GM23338 (cell line): ENCODE measurements at regions not wholly inside any gene's neighbourhood (a gene's known extent, or its start where the extent isn't known, plus 50 kb on each side); places are given as distances from the start of the nearest gene placed in this dataset.

Experiments used
- ATAC-seq: fragments of 200-7000 bp; cut with Tn5 transposase; 3 replicates; pipeline ENCODE4 v1.9.1; 2020
- DNase-seq: peaks from one replicate; pipeline ENCODE4 v3.0.0-alpha.2; 2015; ENCODE audit warnings: low spot score
- H2AFZ ChIP-seq: fragments of 200-600 bp; sonication (generic); 2 replicates; pipeline ENCODE4 v1.8.0; 2016; ENCODE audit warnings: antibody characterized with exemption, mild to moderate bottlenecking, moderate library complexity
- H3F3A ChIP-seq: fragments of 200-600 bp; sonication (generic); replicated peaks from 2 replicates; pipeline ENCODE4 v1.8.0; 2017; ENCODE audit warnings: antibody characterized with exemption, mixed run types, low read depth
- H3K27ac ChIP-seq: fragments of 200-600 bp; sonication (generic); 2 replicates; pipeline ENCODE4 v1.6.1; 2016; ENCODE audit warnings: low read depth
- H3K27me3 ChIP-seq: fragments of 200-600 bp; sonication (generic); 2 replicates; pipeline ENCODE4 v1.8.0; 2016; ENCODE audit warnings: mild to moderate bottlenecking, mixed run types, moderate library complexity; ENCODE audit not compliant: insufficient read depth
- H3K36me3 ChIP-seq: fragments of 200-600 bp; sonication (generic); 2 replicates; pipeline ENCODE4 v1.8.0; 2016; ENCODE audit warnings: mild to moderate bottlenecking; ENCODE audit not compliant: insufficient read depth
- H3K4me1 ChIP-seq: fragments of 200-600 bp; sonication (generic); 2 replicates; pipeline ENCODE4 v1.8.0; 2016; ENCODE audit warnings: mild to moderate bottlenecking, moderate library complexity; ENCODE audit not compliant: insufficient read depth
- H3K4me2 ChIP-seq: fragments of 200-600 bp; sonication (generic); 2 replicates; pipeline ENCODE4 v1.7.1; 2017; ENCODE audit warnings: mixed run types
- H3K4me3 ChIP-seq: fragments of 200-600 bp; sonication (generic); 2 replicates; pipeline ENCODE4 v1.6.1; 2016; ENCODE audit warnings: mixed run types
- H3K79me2 ChIP-seq: fragments of 200-600 bp; sonication (generic); replicated peaks from 2 replicates; pipeline ENCODE4 v1.8.0; 2017; ENCODE audit warnings: mild to moderate bottlenecking; ENCODE audit not compliant: insufficient read depth
- H3K9me2 ChIP-seq: fragments of 200-600 bp; sonication (generic); 2 replicates; pipeline ENCODE4 v1.8.0; 2017; ENCODE audit not compliant: insufficient read depth
- H4K20me1 ChIP-seq: fragments of 200-600 bp; sonication (generic); replicated peaks from 2 replicates; pipeline ENCODE4 v1.8.0; 2017; ENCODE audit warnings: mild to moderate bottlenecking; ENCODE audit not compliant: insufficient read depth
- H3K27ac Mint-ChIP-seq: 2 replicates; pipeline ENCODE4 v1.8.0; 2020; ENCODE audit warnings: inconsistent platforms, mild to moderate bottlenecking, moderate library complexity, mixed read lengths
- H3K27me3 Mint-ChIP-seq: 3 replicates; pipeline ENCODE4 v1.8.0; 2022; ENCODE audit warnings: low read depth, mild to moderate bottlenecking, moderate library complexity, mixed read lengths, inconsistent platforms; ENCODE audit not compliant: insufficient read depth, poor library complexity
- H3K36me3 Mint-ChIP-seq: 3 replicates; pipeline ENCODE4 v1.8.0; 2021; ENCODE audit warnings: low read depth, mild to moderate bottlenecking, inconsistent platforms, moderate library complexity, mixed read lengths
- H3K4me1 Mint-ChIP-seq: 3 replicates; pipeline ENCODE4 v1.8.0; 2020; ENCODE audit warnings: mild to moderate bottlenecking, inconsistent platforms, mixed read lengths
- H3K4me3 Mint-ChIP-seq: 3 replicates; pipeline ENCODE4 v1.8.0; 2021; ENCODE audit warnings: moderate library complexity, mild to moderate bottlenecking, inconsistent platforms, mixed read lengths
- H3K9me3 Mint-ChIP-seq: 3 replicates; pipeline ENCODE4 v1.8.0; 2020; ENCODE audit warnings: moderate library complexity, mild to moderate bottlenecking, inconsistent platforms, mixed read lengths
- CTCF ChIP-seq, 2 experiments: fragments of 200-600 bp in 1 of 2; sonication (generic) in 1 of 2; conservative IDR thresholded peaks; 2 replicates each; pipeline versions ENCODE4 v1.5.1 to v1.6.1; 2016 to 2017; ENCODE audit warnings: antibody characterized with exemption in 2 of 2, low read depth in 2 of 2, mild to moderate bottlenecking in 2 of 2, moderate library complexity in 1 of 2
- ETS1 ChIP-seq: IDR thresholded peaks from 2 replicates; pipeline ENCODE4 v1.6.1; 2016; ENCODE audit warnings: antibody characterized with exemption
- EZH2 ChIP-seq: fragments of 200-600 bp; sonication (generic); IDR thresholded peaks from one replicate; pipeline ENCODE4 v1.8.0; 2017; ENCODE audit warnings: antibody characterized with exemption, mild to moderate bottlenecking, low read depth; ENCODE audit not compliant: unreplicated experiment
- EZH2phosphoT487 ChIP-seq: fragments of 200-600 bp; sonication (generic); IDR thresholded peaks from one replicate; pipeline ENCODE4 v1.8.1; 2018; ENCODE audit warnings: antibody characterized with exemption; ENCODE audit not compliant: unreplicated experiment
- NANOG ChIP-seq: IDR thresholded peaks from 2 replicates; pipeline ENCODE4 v1.6.1; 2016; ENCODE audit warnings: antibody characterized with exemption, borderline replicate concordance
- ZNF462 ChIP-seq: fragments of 250-450 bp; sonication (Bioruptor Pico); IDR thresholded peaks from 2 replicates; pipeline ENCODE4 v1.5.0; 2020; ENCODE audit warnings: mild to moderate bottlenecking, moderate library complexity

GRCh38 chr3:135849827-135850226 lies 115.7 kb upstream of the PPP2R3A start:
- H3K4me1 Mint-ChIP-seq, result peaks cover 10% of the 10 kb centered on the region
- peaks cover 4% of the 10 kb centered on the region; the same call in 1 of the 3 replicates for H3K9me3 Mint-ChIP-seq
- peaks cover 28% of the 10 kb centered on the region for H3K9me2 ChIP-seq
- DNase-seq, result no peak
- no peaks in the 10 kb centered on the region for H3K27me3 ChIP-seq
- TF ChIP-seq ZNF462 (CRISPR knock-in tag), result no peak
- no peaks in the 10 kb centered on the region; the same call in 1 of the 2 replicates for H4K20me1 ChIP-seq
- H2AFZ ChIP-seq, result no peak overlapping the region
- no peaks in the 10 kb centered on the region for H3K79me2 ChIP-seq
- no peaks in the 10 kb centered on the region for H3K27me3 Mint-ChIP-seq
- H3K27ac ChIP-seq, result no peak overlapping the region
- H3K36me3 Mint-ChIP-seq, result peaks cover 3% of the 10 kb centered on the region; the same call in 2 of the 3 replicates
- no peaks in the 10 kb centered on the region for H3F3A ChIP-seq
- H3K36me3 ChIP-seq, result no peaks in the 10 kb centered on the region
- no peaks in the 10 kb centered on the region for H3K4me1 ChIP-seq
- no peak overlapping the region for H3K4me3 Mint-ChIP-seq
- no peak overlapping the region for H3K4me2 ChIP-seq
- no peak overlapping the region for H3K4me3 ChIP-seq
- ATAC-seq, result no peak
- H3K27ac Mint-ChIP-seq, result no peak overlapping the region

- no peak for DNase-seq
- no peak for TF ChIP-seq NANOG
- TF ChIP-seq EZH2phosphoT487, result no peak
- no peak for TF ChIP-seq ETS1
- TF ChIP-seq EZH2, result no peak
- no peak for TF ChIP-seq CTCF (conservative IDR thresholded peaks at IDR 0.05; ENCODE audit: low read depth in 2 of 2)
These were observed 114.1 kb upstream of the PPP2R3A start for GRCh38 chr3:135851201-135852081.

More at GRCh38 chr3:135851201-135852081, 114.1 kb upstream of the PPP2R3A start:
- H3K79me2 ChIP-seq, result no peaks in the 10 kb centered on the region
- H3K27me3 Mint-ChIP-seq, result no peaks in the 10 kb centered on the region
- peaks cover 17% of the 10 kb centered on the region for H3K9me2 ChIP-seq
- no peak overlapping the region for H3K4me2 ChIP-seq
- no peak overlapping the region for H3K27ac ChIP-seq
- H3K4me1 ChIP-seq, result no peaks in the 10 kb centered on the region
- no peak overlapping the region for H2AFZ ChIP-seq
- no peak for ATAC-seq
- no peak overlapping the region for H3K4me3 ChIP-seq
- no peak overlapping the region for H3K27ac Mint-ChIP-seq
- H3K36me3 Mint-ChIP-seq, result peaks cover 3% of the 10 kb centered on the region; the same call in 2 of the 3 replicates
- no peaks in the 10 kb centered on the region for H3K36me3 ChIP-seq
- peaks cover 7% of the 10 kb centered on the region; the same call in 1 of the 3 replicates for H3K4me1 Mint-ChIP-seq
- no peaks in the 10 kb centered on the region; the same call in 1 of the 2 replicates for H4K20me1 ChIP-seq
- peaks cover 4% of the 10 kb centered on the region; the same call in 1 of the 3 replicates for H3K9me3 Mint-ChIP-seq
- no peak overlapping the region for H3K4me3 Mint-ChIP-seq
- H3F3A ChIP-seq, result no peaks in the 10 kb centered on the region
- H3K27me3 ChIP-seq, result no peaks in the 10 kb centered on the region
